HG03025 (cell line): ENCODE measurements at regions not wholly inside any gene's neighbourhood (a gene's known extent, or its start where the extent isn't known, plus 50 kb on each side); places are given as distances from the start of the nearest gene placed in this dataset.

Experiments used
- ATAC-seq: cut with Tn5 transposase; IDR thresholded peaks from one replicate; pipeline ENCODE4 v1.9.1; 2021; ENCODE audit warnings: mild to moderate bottlenecking, moderate library complexity; ENCODE audit not compliant: unreplicated experiment, low FRiP score

- no peak for ATAC-seq
Measured at GRCh38 chr19:27922970-27923369, 1290.0 kb downstream of the UQCRFS1 start.

- ATAC-seq = no peak
Measured at GRCh38 chr19:27920774-27921173, 1292.2 kb downstream of the UQCRFS1 start.

- ATAC-seq = no peak
Measured at GRCh38 chr19:27918818-27919217, 1294.1 kb downstream of the UQCRFS1 start.

GRCh38 chr19:27911122-27911898 lies 1301.6 kb downstream of the UQCRFS1 start:
- ATAC-seq = no peak

- ATAC-seq = no peak
Measured at GRCh38 chr19:27909861-27910260, 1303.1 kb downstream of the UQCRFS1 start.

GRCh38 chr19:27909185-27909840 lies 1303.6 kb downstream of the UQCRFS1 start:
- no peak for ATAC-seq

- ATAC-seq = no peak
Measured at GRCh38 chr19:27906081-27906480, 1306.9 kb downstream of the UQCRFS1 start.

GRCh38 chr19:27905074-27905473 lies 1307.9 kb downstream of the UQCRFS1 start:
- ATAC-seq = no peak

- no peak for ATAC-seq
Measured at GRCh38 chr19:27901078-27901477, 1311.9 kb downstream of the UQCRFS1 start.

GRCh38 chr19:27896091-27896490 lies 1316.9 kb downstream of the UQCRFS1 start:
- no peak for ATAC-seq

GRCh38 chr19:27894906-27895754 lies 1317.8 kb downstream of the UQCRFS1 start:
- ATAC-seq = no peak

GRCh38 chr19:27892500-27892899 lies 1320.5 kb downstream of the UQCRFS1 start:
- no peak for ATAC-seq

- ATAC-seq = no peak
Measured at GRCh38 chr19:27891411-27891810, 1321.5 kb downstream of the UQCRFS1 start.

GRCh38 chr19:27890696-27891095 lies 1322.3 kb downstream of the UQCRFS1 start:
- ATAC-seq = no peak

- no peak for ATAC-seq
Measured at GRCh38 chr19:27890206-27890605, 1322.7 kb downstream of the UQCRFS1 start.

GRCh38 chr19:27889156-27889555 lies 1323.8 kb downstream of the UQCRFS1 start:
- ATAC-seq = no peak

GRCh38 chr19:27887946-27888345 lies 1325.0 kb downstream of the UQCRFS1 start:
- no peak for ATAC-seq

- ATAC-seq = no peak
Measured at GRCh38 chr19:27885359-27885758, 1327.6 kb downstream of the UQCRFS1 start.

GRCh38 chr19:27884376-27884775 lies 1328.6 kb downstream of the UQCRFS1 start:
- ATAC-seq = no peak

- ATAC-seq = no peak
Measured at GRCh38 chr19:27881213-27881612, 1331.7 kb downstream of the UQCRFS1 start.

GRCh38 chr19:27876976-27877512 lies 1335.9 kb downstream of the UQCRFS1 start:
- no peak for ATAC-seq
